Stomach (tissue), 4 donors: ENCODE measurements at regions not wholly inside any gene's neighbourhood (a gene's known extent, or its start where the extent isn't known, plus 50 kb on each side); places are given as distances from the start of the nearest gene placed in this dataset.

Experiments
- CTCF ChIP-seq, 7 experiments: fragments of 450-650 bp in 4 of 7; fragments of 200-600 bp in 3 of 7; sonication (generic) in 3 of 7; IDR thresholded peaks; one replicate each; pipeline ENCODE4 v1.5.1; 2016 to 2019; ENCODE audit warnings: antibody characterized with exemption in 7 of 7, control low read depth in 2 of 7, mild to moderate bottlenecking in 1 of 7
- EP300 ChIP-seq: sonication (generic); formaldehyde crosslinking; IDR thresholded peaks from one replicate; pipeline ENCODE4 v1.6.1; 2017; ENCODE audit warnings: antibody characterized with exemption
- POLR2A ChIP-seq, 4 donors: fragments of 450-650 bp; IDR thresholded peaks; one replicate each; pipeline ENCODE4 v1.6.1; 2016; ENCODE audit warnings: antibody characterized with exemption in 4 of 4, control low read depth in 2 of 4, mild to moderate bottlenecking in 1 of 4, moderate library complexity in 1 of 4

GRCh38 chr7:43041724-43042123 lies 70.7 kb upstream of the HECW1 start:
- TF ChIP-seq CTCF (IDR thresholded peaks at IDR 0.05) (no peak), POLR2A (IDR thresholded peaks at IDR 0.05) (no peak), EP300 (no peak)
